ENCODE measurements at regions not wholly inside any gene's neighbourhood (a gene's known extent, or its start where the extent isn't known, plus 50 kb on each side); places are given as distances from the start of the nearest gene placed in this dataset.

DNA sequence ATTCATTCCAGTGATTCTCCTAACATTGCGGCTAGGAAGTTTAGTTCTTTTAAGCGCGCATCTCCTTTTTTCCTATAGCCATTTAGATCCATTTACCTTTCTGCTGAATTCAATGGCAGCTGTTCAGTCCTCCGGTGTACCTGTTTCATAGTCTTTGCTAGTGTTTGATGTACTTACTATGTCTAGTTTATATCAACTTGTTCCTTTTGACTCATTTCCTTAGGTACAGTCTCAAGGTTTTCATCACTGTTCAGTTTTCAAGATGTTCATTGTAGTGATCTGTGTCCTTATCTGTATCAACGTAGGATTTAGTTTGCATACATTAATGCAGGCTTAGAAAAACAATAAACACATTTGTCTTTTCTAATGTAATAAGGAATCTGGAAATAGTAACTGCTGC lies 59.0 kb upstream of the MBNL1 start:
- TF ChIP-seq, protein P1, sequence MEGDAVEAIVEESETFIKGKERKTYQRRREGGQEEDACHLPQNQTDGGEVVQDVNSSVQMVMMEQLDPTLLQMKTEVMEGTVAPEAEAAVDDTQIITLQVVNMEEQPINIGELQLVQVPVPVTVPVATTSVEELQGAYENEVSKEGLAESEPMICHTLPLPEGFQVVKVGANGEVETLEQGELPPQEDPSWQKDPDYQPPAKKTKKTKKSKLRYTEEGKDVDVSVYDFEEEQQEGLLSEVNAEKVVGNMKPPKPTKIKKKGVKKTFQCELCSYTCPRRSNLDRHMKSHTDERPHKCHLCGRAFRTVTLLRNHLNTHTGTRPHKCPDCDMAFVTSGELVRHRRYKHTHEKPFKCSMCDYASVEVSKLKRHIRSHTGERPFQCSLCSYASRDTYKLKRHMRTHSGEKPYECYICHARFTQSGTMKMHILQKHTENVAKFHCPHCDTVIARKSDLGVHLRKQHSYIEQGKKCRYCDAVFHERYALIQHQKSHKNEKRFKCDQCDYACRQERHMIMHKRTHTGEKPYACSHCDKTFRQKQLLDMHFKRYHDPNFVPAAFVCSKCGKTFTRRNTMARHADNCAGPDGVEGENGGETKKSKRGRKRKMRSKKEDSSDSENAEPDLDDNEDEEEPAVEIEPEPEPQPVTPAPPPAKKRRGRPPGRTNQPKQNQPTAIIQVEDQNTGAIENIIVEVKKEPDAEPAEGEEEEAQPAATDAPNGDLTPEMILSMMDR (IDR thresholded peaks at IDR 0.05; ENCODE audit: low read length): no peak
- TF ChIP-seq EZH2 (optimal IDR thresholded peaks at IDR 0.05; ENCODE audit: low read depth, low read length) (no peak), EZH2phosphoT487 (IDR thresholded peaks at IDR 0.05; ENCODE audit: low read length) (no peak)

Data from MM.1S (cell line).